Smooth muscle cell (in vitro differentiated cells): ENCODE measurements at regions not wholly inside any gene's neighbourhood (a gene's known extent, or its start where the extent isn't known, plus 50 kb on each side); places are given as distances from the start of the nearest gene placed in this dataset.
A peak's percentile ranks its signal among the peaks of the same experiment; 100 is the strongest.

Experiments
- DNase-seq: peaks from one replicate; lab custom pipeline; 2025; ENCODE audit not compliant: unreplicated experiment; lab: John Stamatoyannopoulos, UW
- H2AFZ ChIP-seq: fragments of 200-600 bp; sonication (generic); 2 replicates; pipeline ENCODE4 v1.6.0; 2016; ENCODE audit warnings: antibody characterized with exemption, low read depth, mild to moderate bottlenecking
- H3F3A ChIP-seq: fragments of 200-600 bp; sonication (generic); 2 replicates; pipeline ENCODE4 v1.6.0; 2017; ENCODE audit warnings: antibody characterized with exemption, low read depth
- H3K27ac ChIP-seq: fragments of 200-600 bp; sonication (generic); 2 replicates; pipeline ENCODE4 v1.5.1; 2016; ENCODE audit warnings: low read depth, mild to moderate bottlenecking
- H3K27me3 ChIP-seq: fragments of 200-600 bp; sonication (generic); 2 replicates; pipeline ENCODE4 v1.6.1; 2016; ENCODE audit warnings: low read depth, mild to moderate bottlenecking
- H3K36me3 ChIP-seq: fragments of 200-600 bp; sonication (generic); 2 replicates; pipeline ENCODE4 v1.5.1; 2016; ENCODE audit warnings: low read depth
- H3K4me1 ChIP-seq: fragments of 200-600 bp; sonication (generic); 2 replicates; pipeline ENCODE4 v1.5.1; 2016; ENCODE audit warnings: low read depth
- H3K4me2 ChIP-seq: fragments of 200-600 bp; sonication (generic); 2 replicates; pipeline ENCODE4 v1.6.0; 2016; ENCODE audit warnings: mild to moderate bottlenecking
- H3K4me3 ChIP-seq: fragments of 200-600 bp; sonication (generic); 2 replicates; pipeline ENCODE4 v1.5.1; 2016; ENCODE audit warnings: mild to moderate bottlenecking
- H3K79me2 ChIP-seq: fragments of 200-600 bp; sonication (generic); 2 replicates; pipeline ENCODE4 v1.6.0; 2016; ENCODE audit warnings: low read depth, mild to moderate bottlenecking
- H3K9ac ChIP-seq: fragments of 200-600 bp; sonication (generic); 2 replicates; pipeline ENCODE4 v1.6.0; 2016; ENCODE audit warnings: low read depth
- H3K9me3 ChIP-seq: fragments of 200-600 bp; sonication (generic); replicated peaks from 2 replicates; pipeline ENCODE4 v1.5.1; 2016; ENCODE audit warnings: low read depth
- H4K20me1 ChIP-seq: fragments of 200-600 bp; sonication (generic); 2 replicates; pipeline ENCODE4 v1.6.0; 2016; ENCODE audit warnings: low read depth
- CTCF ChIP-seq: fragments of 200-600 bp; sonication (generic); IDR thresholded peaks from 2 replicates; pipeline ENCODE4 v1.5.1; 2017; ENCODE audit warnings: borderline replicate concordance, mild to moderate bottlenecking, antibody characterized with exemption; ENCODE audit not compliant: insufficient read depth, poor library complexity, severe bottlenecking
- WGBS: methylation state at CpG from one replicate; pipeline ENCODE4 v1.1.7; 2016; ENCODE audit warnings: low lambda C conversion rate; 5-methylcytosine and 5-hydroxymethylcytosine counted together

GRCh38 chr14:82080370-82080769 lies 546.7 kb upstream of the SEL1L start:
- H3K9ac ChIP-seq = no peak overlapping the region
- no peak for TF ChIP-seq CTCF
- H3K79me2 ChIP-seq = no peaks in the 10 kb centered on the region
- no peaks in the 10 kb centered on the region for H3K4me1 ChIP-seq
- whole genome bisulfite sequencing = 28% methylated on average over 4 of the region's 4 CpGs
- H3K27me3 ChIP-seq = no peaks in the 10 kb centered on the region
- no peaks in the 10 kb centered on the region for H3F3A ChIP-seq
- H4K20me1 ChIP-seq = no peaks in the 10 kb centered on the region
- no peak overlapping the region for H3K27ac ChIP-seq
- no peak overlapping the region for H3K4me2 ChIP-seq
- no peaks in the 10 kb centered on the region for H3K36me3 ChIP-seq
- no peak for DNase-seq
- no peak overlapping the region for H3K4me3 ChIP-seq
- no peak overlapping the region for H2AFZ ChIP-seq
- H3K9me3 ChIP-seq = no peaks in the 10 kb centered on the region

- no peak for TF ChIP-seq CTCF
- no peak for DNase-seq
- no peak overlapping the region for H3K9ac ChIP-seq
- H2AFZ ChIP-seq = no peak overlapping the region
- no peaks in the 10 kb centered on the region for H4K20me1 ChIP-seq
- H3K4me3 ChIP-seq = no peak overlapping the region
- no peak overlapping the region for H3K4me2 ChIP-seq
- no peaks in the 10 kb centered on the region for H3F3A ChIP-seq
- no peaks in the 10 kb centered on the region for H3K36me3 ChIP-seq
- no peaks in the 10 kb centered on the region for H3K79me2 ChIP-seq
- WGBS = 65% methylated on average over 3 of the region's 3 CpGs
- H3K4me1 ChIP-seq = no peaks in the 10 kb centered on the region
- H3K9me3 ChIP-seq = no peaks in the 10 kb centered on the region
- no peak overlapping the region for H3K27ac ChIP-seq
- no peaks in the 10 kb centered on the region for H3K27me3 ChIP-seq
Measured at GRCh38 chr14:82084813-82085212, 551.2 kb upstream of the SEL1L start.

GRCh38 chr14:82091097-82091496 lies 557.4 kb upstream of the SEL1L start:
- no peaks in the 10 kb centered on the region for H3K9me3 ChIP-seq
- H3K27me3 ChIP-seq = no peaks in the 10 kb centered on the region
- H3K4me1 ChIP-seq = no peaks in the 10 kb centered on the region
- TF ChIP-seq CTCF = no peak
- H3K4me2 ChIP-seq = no peak overlapping the region
- H4K20me1 ChIP-seq = no peaks in the 10 kb centered on the region
- no peak overlapping the region for H3K9ac ChIP-seq
- H3K79me2 ChIP-seq = no peaks in the 10 kb centered on the region
- no peak overlapping the region for H2AFZ ChIP-seq
- H3F3A ChIP-seq = no peaks in the 10 kb centered on the region
- 94% methylated on average over 2 of the region's 2 CpGs for WGBS
- H3K4me3 ChIP-seq = no peak overlapping the region
- H3K36me3 ChIP-seq = no peaks in the 10 kb centered on the region
- no peak overlapping the region for H3K27ac ChIP-seq
- DNase-seq = no peak

GRCh38 chr14:82094829-82095345 lies 561.2 kb upstream of the SEL1L start:
- Histone ChIP-seq H3K36me3 (no peaks in the 10 kb centered on the region), H3K9ac (no peak overlapping the region), H3F3A (no peaks in the 10 kb centered on the region), H3K79me2 (no peaks in the 10 kb centered on the region), H3K27me3 (no peaks in the 10 kb centered on the region), H4K20me1 (no peaks in the 10 kb centered on the region), H2AFZ (no peak overlapping the region), H3K4me1 (no peaks in the 10 kb centered on the region), H3K9me3 (no peaks in the 10 kb centered on the region), H3K4me2 (peak overlapping the region; percentile 9), H3K4me3 (no peak overlapping the region), H3K27ac (no peak overlapping the region)
- DNase-seq = no peak
- WGBS = 36% methylated on average over 5 of the region's 5 CpGs
- no peak for TF ChIP-seq CTCF
